AG04449 (cell line): ENCODE measurements at regions not wholly inside any gene's neighbourhood (a gene's known extent, or its start where the extent isn't known, plus 50 kb on each side); places are given as distances from the start of the nearest gene placed in this dataset.

Source experiments
- CTCF ChIA-PET: fragments of 350-600 bp; formaldehyde crosslinking; extraction: SDS; loops from one replicate; lab custom pipeline; 2021; ENCODE audit warnings: antibody characterized with exemption; lab: Yijun Ruan, JAX
- POLR2A ChIA-PET: fragments of 400-600, 350-600 bp; formaldehyde crosslinking; extraction: SDS; loops from one replicate; lab custom pipeline; 2020; ENCODE audit warnings: antibody characterized with exemption, inconsistent platforms; lab: Yijun Ruan, JAX
- DNase-seq: peaks from one replicate; pipeline ENCODE4 v3.0.0-alpha.2; 2010; ENCODE audit warnings: low read depth, low spot score
- H3K4me3 ChIP-seq: 2 replicates; pipeline ENCODE4 v1.5.1; 2011; ENCODE audit warnings: low read depth, mild to moderate bottlenecking, control low read depth, low read length
- CTCF ChIP-seq: IDR thresholded peaks from one replicate; pipeline ENCODE4 v1.5.1; 2011; ENCODE audit warnings: mild to moderate bottlenecking, moderate library complexity, low read length, control low read depth, inconsistent platforms; ENCODE audit not compliant: insufficient read depth; ENCODE audit errors: missing control alignments

- no peak for DNase-seq
- POLR2A ChIA-PET, result no interaction called here
- CTCF ChIA-PET, result interaction anchor here (0.6 to 4.5 kb wide), 12 partner anchors 7 to 997 kb away, joined by 3 to 25 read pairs (median 6); partner anchors contain the start of gene BDNF
- no peak overlapping the region for H3K4me3 ChIP-seq
- TF ChIP-seq CTCF, result no peak
Measured at GRCh38 chr11:28696591-28696990, 588.4 kb downstream of the METTL15 start.

- no peak overlapping the region for H3K4me3 ChIP-seq
- POLR2A ChIA-PET, result no interaction called here
- DNase-seq, result peak; percentile 14
- TF ChIP-seq CTCF, result no peak
- CTCF ChIA-PET, result interaction anchor here (0.7 to 4.9 kb wide), 5 partner anchors 8 to 162 kb away, joined by 3 to 25 read pairs (median 3); no protein-coding TSS in a partner anchor
Measured at GRCh38 chr11:28690746-28691145, 582.6 kb downstream of the METTL15 start.

GRCh38 chr11:28684011-28684586 is 575.9 kb downstream of the METTL15 start:
- ChIA-PET CTCF (interaction anchor here (0.9 to 2.0 kb wide), 3 partner anchors 9 to 15 kb away, joined by 3 to 5 read pairs (median 4); no protein-coding TSS in a partner anchor), POLR2A (no interaction called here)
- TF ChIP-seq CTCF, result no peak
- no peak overlapping the region for H3K4me3 ChIP-seq
- DNase-seq, result no peak

GRCh38 chr11:28679795-28680468 is 571.7 kb downstream of the METTL15 start:
- DNase-seq, result peak; percentile 77
- H3K4me3 ChIP-seq, result no peak overlapping the region
- no peak for TF ChIP-seq CTCF
- ChIA-PET CTCF (interaction anchor here (0.9 to 2.2 kb wide), 6 partner anchors 9 to 981 kb away, joined by 3 to 11 read pairs (median 4); no protein-coding TSS in a partner anchor), POLR2A (interaction anchor here (0.7 kb wide), 2 partner anchors 283 to 980 kb away, joined by 3 read pairs; partner anchors contain the start of gene BDNF)

- POLR2A ChIA-PET, result no interaction called here
- no peak overlapping the region for H3K4me3 ChIP-seq
- CTCF ChIA-PET, result interaction anchor here (0.7 to 1.2 kb wide), 2 partner anchors 9 to 16 kb away, joined by 3 read pairs; no protein-coding TSS in a partner anchor
- DNase-seq, result no peak
- no peak for TF ChIP-seq CTCF
Measured at GRCh38 chr11:28677721-28678120, 569.5 kb downstream of the METTL15 start.

GRCh38 chr11:28675183-28675582 is 567.0 kb downstream of the METTL15 start:
- no peak for DNase-seq
- CTCF ChIA-PET, result interaction anchor here (0.7 to 2.1 kb wide), 6 partner anchors 9 to 82 kb away, joined by 3 to 7 read pairs (median 4); no protein-coding TSS in a partner anchor
- no peak for TF ChIP-seq CTCF

More at GRCh38 chr11:28675183-28675582, 567.0 kb downstream of the METTL15 start:
- POLR2A ChIA-PET, result interaction anchor here (1.1 kb wide), 1 partner anchor 82 kb away, joined by 4 read pairs; no protein-coding TSS in a partner anchor
- H3K4me3 ChIP-seq, result no peak overlapping the region
